ENCODE measurements at regions not wholly inside any gene's neighbourhood (a gene's known extent, or its start where the extent isn't known, plus 50 kb on each side); places are given as distances from the start of the nearest gene placed in this dataset.

GRCh38 chr2:221817878-221818277 lies 245.8 kb upstream of the EPHA4 start:
- no peak for DNase-seq

- DNase-seq: no peak
These were observed 244.9 kb upstream of the EPHA4 start for GRCh38 chr2:221817052-221817451.

GRCh38 chr2:221816566-221816965 lies 244.5 kb upstream of the EPHA4 start:
- no peak for DNase-seq

- no peak for DNase-seq
These were observed 238.5 kb upstream of the EPHA4 start for GRCh38 chr2:221810650-221811049.

GRCh38 chr2:221810245-221810644 lies 238.1 kb upstream of the EPHA4 start:
- DNase-seq: no peak

- no peak for DNase-seq
These were observed 236.4 kb upstream of the EPHA4 start for GRCh38 chr2:221808488-221808887.

GRCh38 chr2:221807706-221808105 lies 235.6 kb upstream of the EPHA4 start:
- DNase-seq: no peak

GRCh38 chr2:221802089-221802488 lies 230.0 kb upstream of the EPHA4 start:
- no peak for DNase-seq

GRCh38 chr2:221792971-221793521 lies 220.9 kb upstream of the EPHA4 start:
- DNase-seq: no peak

GRCh38 chr2:221791844-221792243 lies 219.7 kb upstream of the EPHA4 start:
- DNase-seq: no peak

GRCh38 chr2:221787561-221787960 lies 215.5 kb upstream of the EPHA4 start:
- no peak for DNase-seq

- DNase-seq: no peak
These were observed 214.3 kb upstream of the EPHA4 start for GRCh38 chr2:221786297-221786926.

- DNase-seq: no peak
These were observed 208.2 kb upstream of the EPHA4 start for GRCh38 chr2:221780281-221780688.

GRCh38 chr2:221779614-221780067 lies 207.5 kb upstream of the EPHA4 start:
- no peak for DNase-seq

- DNase-seq: no peak
These were observed 205.9 kb upstream of the EPHA4 start for GRCh38 chr2:221778025-221778424.

GRCh38 chr2:221777119-221777518 lies 205.0 kb upstream of the EPHA4 start:
- no peak for DNase-seq

GRCh38 chr2:221775096-221775495 lies 203.0 kb upstream of the EPHA4 start:
- peak; percentile 2 for DNase-seq

- no peak for DNase-seq
These were observed 202.0 kb upstream of the EPHA4 start for GRCh38 chr2:221774136-221774535.

- no peak for DNase-seq
These were observed 199.2 kb upstream of the EPHA4 start for GRCh38 chr2:221771297-221771696.

GRCh38 chr2:221767106-221768012 lies 195.3 kb upstream of the EPHA4 start:
- no peak for DNase-seq

- no peak for DNase-seq
These were observed 190.4 kb upstream of the EPHA4 start for GRCh38 chr2:221762496-221762895.

GRCh38 chr2:221761260-221761659 lies 189.2 kb upstream of the EPHA4 start:
- DNase-seq: no peak

GRCh38 chr2:221758076-221758475 lies 186.0 kb upstream of the EPHA4 start:
- no peak for DNase-seq

GRCh38 chr2:221753401-221753800 lies 181.3 kb upstream of the EPHA4 start:
- DNase-seq: no peak

Measured in DMS79 treated with DMSO at 0.1 percent for 48 hours (cell line).